Neural cell (in vitro differentiated cells): ENCODE measurements at regions not wholly inside any gene's neighbourhood (a gene's known extent, or its start where the extent isn't known, plus 50 kb on each side); places are given as distances from the start of the nearest gene placed in this dataset.

Experiments
- H2AFZ ChIP-seq: fragments of 200-600, 300-800 bp; sonication (generic), shearing (Covaris generic); 2 replicates; pipeline ENCODE4 v1.6.0; 2014; ENCODE audit warnings: low read depth, mild to moderate bottlenecking, antibody characterized with exemption, low read length, moderate library complexity
- H3F3A ChIP-seq: fragments of 200-600 bp; shearing (Covaris generic); 2 replicates; pipeline ENCODE4 v1.6.1; 2016; ENCODE audit warnings: mild to moderate bottlenecking, moderate library complexity, mixed read lengths, antibody characterized with exemption, low read length; ENCODE audit not compliant: insufficient read depth, poor library complexity, severe bottlenecking
- H3K27ac ChIP-seq: fragments of 200-600, 300-800 bp; sonication (generic), shearing (Covaris generic); 2 replicates; pipeline ENCODE4 v1.5.1; 2014; ENCODE audit warnings: mild to moderate bottlenecking, low read length, moderate library complexity
- H3K27me3 ChIP-seq: fragments of 300-800, 200-600 bp; sonication (generic), shearing (Covaris generic); 2 replicates; pipeline ENCODE4 v1.6.0; 2014; ENCODE audit warnings: mild to moderate bottlenecking, low read depth, low read length, moderate library complexity; ENCODE audit not compliant: insufficient read depth
- H3K36me3 ChIP-seq: fragments of 300-800, 200-600 bp; sonication (generic), shearing (Covaris generic); 2 replicates; pipeline ENCODE4 v1.5.1; 2014; ENCODE audit warnings: mild to moderate bottlenecking, antibody characterized with exemption, low read length, moderate library complexity; ENCODE audit not compliant: insufficient read depth
- H3K4me2 ChIP-seq: fragments of 300-800, 200-600 bp; sonication (generic), shearing (Covaris generic); 2 replicates; pipeline ENCODE4 v1.6.0; 2014; ENCODE audit warnings: mild to moderate bottlenecking, low read length
- H3K4me3 ChIP-seq: fragments of 300-800, 200-600 bp; sonication (generic), shearing (Covaris generic); 2 replicates; pipeline ENCODE4 v1.5.1; 2014; ENCODE audit warnings: mild to moderate bottlenecking, low read length, moderate library complexity
- H3K79me2 ChIP-seq: fragments of 200-600 bp; shearing (Covaris generic); replicated peaks from 2 replicates; pipeline ENCODE4 v1.6.0; 2014; ENCODE audit warnings: mild to moderate bottlenecking, low read length, moderate library complexity; ENCODE audit not compliant: insufficient read depth
- H3K9ac ChIP-seq: fragments of 300-800, 200-600 bp; sonication (generic), shearing (Covaris generic); 2 replicates; pipeline ENCODE4 v1.6.1; 2016; ENCODE audit warnings: mild to moderate bottlenecking, low read length, mixed read lengths
- H3K9me2 ChIP-seq: fragments of 200-600 bp; shearing (Covaris generic); 2 replicates; pipeline ENCODE4 v1.6.1; 2016; ENCODE audit warnings: mild to moderate bottlenecking, low read length, mixed read lengths; ENCODE audit not compliant: insufficient read depth
- H3K9me3 ChIP-seq: fragments of 200-600, 300-800 bp; sonication (generic), shearing (Covaris generic); 2 replicates; pipeline ENCODE4 v1.6.1; 2016; ENCODE audit warnings: mild to moderate bottlenecking, mixed run types, low read length, moderate library complexity, mixed read lengths
- H4K20me1 ChIP-seq: fragments of 200-600 bp; shearing (Covaris generic); 2 replicates; pipeline ENCODE4 v1.6.1; 2016; ENCODE audit warnings: mild to moderate bottlenecking, mixed run types; ENCODE audit not compliant: insufficient read depth
- EP300 ChIP-seq: fragments of 450-650 bp; conservative IDR thresholded peaks from 2 replicates; pipeline ENCODE4 v1.6.1; 2014; ENCODE audit warnings: antibody characterized with exemption, mild to moderate bottlenecking, moderate library complexity; ENCODE audit not compliant: poor library complexity, severe bottlenecking
- EZH2 ChIP-seq: fragments of 200-600, 300-800 bp; shearing (Covaris generic), sonication (generic); IDR thresholded peaks from 2 replicates; pipeline ENCODE4 v1.6.1; 2014; ENCODE audit warnings: antibody characterized with exemption, low read length, borderline replicate concordance, mild to moderate bottlenecking; ENCODE audit not compliant: insufficient read depth, poor library complexity, severe bottlenecking
- MXI1 ChIP-seq: fragments of 450-650 bp; conservative IDR thresholded peaks from 2 replicates; pipeline ENCODE4 v1.6.1; 2014; ENCODE audit warnings: antibody characterized with exemption, mild to moderate bottlenecking; ENCODE audit not compliant: poor library complexity, severe bottlenecking
- POLR2AphosphoS5 ChIP-seq: IDR thresholded peaks from 2 replicates; pipeline ENCODE4 v1.6.1; 2012
- RAD21 ChIP-seq: fragments of 450-650 bp; conservative IDR thresholded peaks from 2 replicates; pipeline ENCODE4 v1.6.1; 2014; ENCODE audit warnings: antibody characterized with exemption, mild to moderate bottlenecking, moderate library complexity
- SMC3 ChIP-seq: fragments of 450-650 bp; conservative IDR thresholded peaks from 2 replicates; pipeline ENCODE4 v1.6.1; 2014; ENCODE audit warnings: antibody characterized with exemption, mild to moderate bottlenecking, moderate library complexity; ENCODE audit not compliant: poor library complexity
- TAF1 ChIP-seq: IDR thresholded peaks from 2 replicates; pipeline ENCODE4 v1.6.1; 2012; ENCODE audit warnings: low read depth
- TF ChIP-seq, protein P1 (sequence below): IDR thresholded peaks from 2 replicates; pipeline ENCODE4 v1.6.1; 2012; ENCODE audit warnings: borderline replicate concordance
- TF ChIP-seq, protein P2 (sequence below): fragments of 450-650 bp; IDR thresholded peaks from 2 replicates; pipeline ENCODE4 v1.5.1; 2014; ENCODE audit warnings: antibody characterized with exemption, mild to moderate bottlenecking, moderate library complexity; ENCODE audit not compliant: poor library complexity, severe bottlenecking

DNA sequence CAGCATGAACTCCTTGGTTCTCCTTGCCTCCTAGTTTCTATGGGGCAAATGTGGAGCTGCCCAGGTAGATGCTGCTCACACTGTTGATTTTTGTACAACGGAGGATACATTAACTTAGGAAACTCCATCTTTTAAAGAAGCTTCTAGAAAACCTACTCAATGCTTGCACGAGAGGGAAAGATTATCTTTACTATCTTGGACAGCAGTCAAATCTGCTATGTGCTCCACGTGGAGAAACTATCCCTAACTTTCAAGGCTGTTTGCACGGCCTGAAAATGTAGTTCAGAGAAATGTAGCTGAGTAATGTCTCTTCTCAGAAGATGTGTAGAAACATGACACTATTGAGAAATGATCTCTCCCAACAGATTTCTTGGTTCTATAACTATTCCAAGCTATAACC is 1530.9 kb upstream of the PABPC4L start:
- no peaks in the 10 kb centered on the region for H3K9me2 ChIP-seq
- no peak overlapping the region for H2AFZ ChIP-seq
- no peaks in the 10 kb centered on the region for H3K27me3 ChIP-seq
- H3K4me2 ChIP-seq: no peak overlapping the region
- H3K9ac ChIP-seq: no peak overlapping the region
- H3K79me2 ChIP-seq: no peaks in the 10 kb centered on the region
- H3K27ac ChIP-seq: no peak overlapping the region
- no peaks in the 10 kb centered on the region for H3F3A ChIP-seq
- no peak overlapping the region for H3K4me3 ChIP-seq
- H3K36me3 ChIP-seq: no peaks in the 10 kb centered on the region
- H4K20me1 ChIP-seq: no peaks in the 10 kb centered on the region
- TF ChIP-seq RAD21: no peak
- no peak for TF ChIP-seq MXI1
- TF ChIP-seq, protein P1, sequence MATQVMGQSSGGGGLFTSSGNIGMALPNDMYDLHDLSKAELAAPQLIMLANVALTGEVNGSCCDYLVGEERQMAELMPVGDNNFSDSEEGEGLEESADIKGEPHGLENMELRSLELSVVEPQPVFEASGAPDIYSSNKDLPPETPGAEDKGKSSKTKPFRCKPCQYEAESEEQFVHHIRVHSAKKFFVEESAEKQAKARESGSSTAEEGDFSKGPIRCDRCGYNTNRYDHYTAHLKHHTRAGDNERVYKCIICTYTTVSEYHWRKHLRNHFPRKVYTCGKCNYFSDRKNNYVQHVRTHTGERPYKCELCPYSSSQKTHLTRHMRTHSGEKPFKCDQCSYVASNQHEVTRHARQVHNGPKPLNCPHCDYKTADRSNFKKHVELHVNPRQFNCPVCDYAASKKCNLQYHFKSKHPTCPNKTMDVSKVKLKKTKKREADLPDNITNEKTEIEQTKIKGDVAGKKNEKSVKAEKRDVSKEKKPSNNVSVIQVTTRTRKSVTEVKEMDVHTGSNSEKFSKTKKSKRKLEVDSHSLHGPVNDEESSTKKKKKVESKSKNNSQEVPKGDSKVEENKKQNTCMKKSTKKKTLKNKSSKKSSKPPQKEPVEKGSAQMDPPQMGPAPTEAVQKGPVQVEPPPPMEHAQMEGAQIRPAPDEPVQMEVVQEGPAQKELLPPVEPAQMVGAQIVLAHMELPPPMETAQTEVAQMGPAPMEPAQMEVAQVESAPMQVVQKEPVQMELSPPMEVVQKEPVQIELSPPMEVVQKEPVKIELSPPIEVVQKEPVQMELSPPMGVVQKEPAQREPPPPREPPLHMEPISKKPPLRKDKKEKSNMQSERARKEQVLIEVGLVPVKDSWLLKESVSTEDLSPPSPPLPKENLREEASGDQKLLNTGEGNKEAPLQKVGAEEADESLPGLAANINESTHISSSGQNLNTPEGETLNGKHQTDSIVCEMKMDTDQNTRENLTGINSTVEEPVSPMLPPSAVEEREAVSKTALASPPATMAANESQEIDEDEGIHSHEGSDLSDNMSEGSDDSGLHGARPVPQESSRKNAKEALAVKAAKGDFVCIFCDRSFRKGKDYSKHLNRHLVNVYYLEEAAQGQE: no peak
- TF ChIP-seq, protein P2, sequence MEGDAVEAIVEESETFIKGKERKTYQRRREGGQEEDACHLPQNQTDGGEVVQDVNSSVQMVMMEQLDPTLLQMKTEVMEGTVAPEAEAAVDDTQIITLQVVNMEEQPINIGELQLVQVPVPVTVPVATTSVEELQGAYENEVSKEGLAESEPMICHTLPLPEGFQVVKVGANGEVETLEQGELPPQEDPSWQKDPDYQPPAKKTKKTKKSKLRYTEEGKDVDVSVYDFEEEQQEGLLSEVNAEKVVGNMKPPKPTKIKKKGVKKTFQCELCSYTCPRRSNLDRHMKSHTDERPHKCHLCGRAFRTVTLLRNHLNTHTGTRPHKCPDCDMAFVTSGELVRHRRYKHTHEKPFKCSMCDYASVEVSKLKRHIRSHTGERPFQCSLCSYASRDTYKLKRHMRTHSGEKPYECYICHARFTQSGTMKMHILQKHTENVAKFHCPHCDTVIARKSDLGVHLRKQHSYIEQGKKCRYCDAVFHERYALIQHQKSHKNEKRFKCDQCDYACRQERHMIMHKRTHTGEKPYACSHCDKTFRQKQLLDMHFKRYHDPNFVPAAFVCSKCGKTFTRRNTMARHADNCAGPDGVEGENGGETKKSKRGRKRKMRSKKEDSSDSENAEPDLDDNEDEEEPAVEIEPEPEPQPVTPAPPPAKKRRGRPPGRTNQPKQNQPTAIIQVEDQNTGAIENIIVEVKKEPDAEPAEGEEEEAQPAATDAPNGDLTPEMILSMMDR: no peak
- no peak for TF ChIP-seq EZH2
- TF ChIP-seq POLR2AphosphoS5: no peak
- no peak for TF ChIP-seq SMC3
- no peak for TF ChIP-seq TAF1
- TF ChIP-seq EP300: no peak
- H3K9me3 ChIP-seq: no peaks in the 10 kb centered on the region

GRCh38 chr4:135731682-135732081 is 1530.1 kb upstream of the PABPC4L start:
- no peaks in the 10 kb centered on the region for H3K9me3 ChIP-seq
- no peaks in the 10 kb centered on the region for H3K9me2 ChIP-seq
- H4K20me1 ChIP-seq: no peaks in the 10 kb centered on the region
- H3K27ac ChIP-seq: peak overlapping the region; percentile 16
- H3K36me3 ChIP-seq: no peaks in the 10 kb centered on the region
- no peak for TF ChIP-seq TAF1
- TF ChIP-seq, protein P1: no peak
- TF ChIP-seq RAD21: no peak
- TF ChIP-seq EZH2: no peak
- no peak for TF ChIP-seq SMC3
- TF ChIP-seq POLR2AphosphoS5: peak; percentile 58
- peak; percentile 72 for TF ChIP-seq EP300
- H3F3A ChIP-seq: no peaks in the 10 kb centered on the region
- H3K27me3 ChIP-seq: no peaks in the 10 kb centered on the region
- no peak overlapping the region for H3K4me2 ChIP-seq
- no peaks in the 10 kb centered on the region for H3K79me2 ChIP-seq
- no peak overlapping the region for H2AFZ ChIP-seq
- H3K4me3 ChIP-seq: no peak overlapping the region
- H3K9ac ChIP-seq: no peak overlapping the region
